ENCODE measurements at regions not wholly inside any gene's neighbourhood (a gene's known extent, or its start where the extent isn't known, plus 50 kb on each side); places are given as distances from the start of the nearest gene placed in this dataset.
"Not testable (repeated sequence)": the region's sequence is repeated elsewhere in the genome, so short reads cannot be mapped to it uniquely, and the experiment has no call there.

DNA sequence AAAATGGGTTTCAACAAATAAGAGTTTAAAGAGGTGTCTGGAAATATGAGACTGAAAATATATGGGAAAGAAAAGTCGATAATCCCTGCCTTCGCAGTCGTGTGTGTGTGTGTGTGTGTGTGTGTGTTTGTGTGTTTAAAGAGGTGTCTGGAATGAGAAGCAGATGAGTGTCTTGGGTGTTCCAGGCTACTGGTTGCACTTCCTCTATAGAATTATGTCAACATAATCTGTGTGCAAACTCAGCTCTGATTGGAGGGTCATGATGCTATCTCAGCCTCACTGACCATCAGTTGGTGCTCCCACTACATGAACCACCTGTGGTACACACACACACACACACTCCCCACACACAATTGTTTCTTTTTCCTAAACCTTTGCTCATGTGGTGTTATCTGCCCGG, 347.3 kb downstream of the NPIPA8 start:
- no peak for DNase-seq (ENCODE audit: low read depth in 2 of 3, low spot score in 2 of 3)

DNA sequence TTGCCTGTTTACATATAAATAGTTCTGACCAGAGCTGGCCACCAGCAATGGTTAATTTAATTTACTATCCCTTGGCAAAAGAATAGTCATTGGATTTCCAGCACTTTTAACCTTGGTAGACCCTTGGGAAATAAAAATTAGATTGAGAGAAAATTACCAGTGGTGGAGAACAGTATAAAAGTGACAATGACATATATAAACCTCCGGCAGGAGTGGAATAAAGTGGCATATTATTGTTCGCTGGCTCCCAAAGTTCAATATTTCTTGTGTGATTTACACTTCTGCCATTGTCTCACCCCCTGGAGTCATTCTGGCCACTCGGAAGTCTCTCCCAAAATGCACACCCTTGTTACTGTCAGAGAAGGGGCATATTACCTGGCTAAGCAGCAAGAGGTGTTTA, 347.7 kb downstream of the NPIPA8 start:
- no peak for DNase-seq (ENCODE audit: low read depth in 2 of 3, low spot score in 2 of 3)

DNA sequence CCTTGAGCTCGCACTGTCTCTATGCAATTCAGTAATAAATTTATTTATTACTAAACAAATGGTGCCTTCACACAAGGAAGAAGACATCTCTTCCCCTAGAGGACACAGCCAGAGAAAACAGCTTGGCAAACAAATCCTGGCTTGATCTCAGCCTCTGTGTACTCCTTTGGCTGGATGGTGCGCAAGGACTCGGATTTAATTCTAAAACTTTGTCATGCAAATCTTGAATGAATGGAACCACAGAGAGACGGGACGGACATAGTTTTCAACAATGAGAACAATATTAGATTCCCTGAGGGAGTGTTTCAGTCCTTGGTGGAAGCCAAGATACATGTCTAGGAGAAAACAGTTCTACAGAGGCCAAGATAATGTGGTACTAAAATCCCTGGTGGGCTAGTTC, 349.5 kb downstream of the NPIPA8 start:
- no peak for DNase-seq (ENCODE audit: low read depth in 2 of 3, low spot score in 2 of 3)

DNA sequence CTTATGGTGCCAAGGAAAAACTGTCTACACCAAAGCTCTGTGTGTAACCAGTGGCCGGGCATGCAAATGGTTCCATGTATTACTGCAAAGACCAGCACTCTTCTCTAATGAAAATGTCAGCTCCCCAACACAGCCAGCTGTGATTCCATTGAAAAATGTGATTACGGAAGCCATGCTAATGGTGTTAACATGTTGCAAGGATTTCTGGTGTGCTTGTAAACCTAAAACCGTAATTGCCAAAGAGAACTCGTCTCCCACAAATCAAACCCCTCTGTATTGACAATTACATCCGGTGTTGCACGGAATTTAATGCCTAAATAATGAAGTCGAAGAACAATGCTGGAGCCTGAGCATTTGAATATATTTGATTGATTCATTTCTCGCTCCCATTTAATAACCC, 351.7 kb downstream of the NPIPA8 start:
- no peak for DNase-seq (ENCODE audit: low read depth in 2 of 3, low spot score in 2 of 3)

DNA sequence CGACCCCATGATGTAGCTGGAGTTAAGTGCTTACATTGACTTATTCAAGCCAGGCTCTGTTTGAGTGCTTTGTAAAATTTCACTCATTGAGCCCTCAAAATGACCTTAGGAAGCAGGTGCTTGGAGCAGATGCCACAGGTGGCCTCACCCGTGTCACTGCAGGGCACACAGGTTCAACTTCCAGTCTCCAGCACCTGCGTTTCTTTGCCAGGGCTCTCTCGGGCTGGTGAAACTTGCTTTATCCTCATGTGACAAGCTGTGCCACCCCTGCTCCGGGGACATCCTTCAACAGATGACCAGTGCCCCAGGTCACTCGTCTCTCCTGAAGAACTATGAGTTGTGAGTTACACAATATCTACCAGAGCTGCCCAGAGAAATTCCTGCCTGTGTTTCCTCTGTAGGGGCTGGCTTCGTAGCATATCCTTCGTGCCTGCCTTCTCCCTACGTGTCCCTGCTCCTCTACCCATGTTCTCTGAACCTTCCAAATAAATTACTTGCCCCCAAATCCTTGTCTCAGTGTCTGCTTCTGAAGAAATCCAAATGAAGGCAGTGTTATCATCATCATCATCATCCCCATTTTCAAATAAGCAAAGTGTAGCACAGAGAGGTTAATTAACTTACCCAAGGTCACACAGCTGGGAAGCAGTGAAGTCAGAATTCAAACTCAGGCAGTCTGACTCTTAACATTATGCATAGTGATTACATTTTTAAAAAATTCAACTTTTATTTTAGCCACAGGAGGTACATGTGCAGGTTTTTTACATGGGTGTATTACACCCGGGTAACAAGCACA, 352.5 kb downstream of the NPIPA8 start:
- no peak for DNase-seq (ENCODE audit: low read depth in 2 of 3, low spot score in 2 of 3)

DNA sequence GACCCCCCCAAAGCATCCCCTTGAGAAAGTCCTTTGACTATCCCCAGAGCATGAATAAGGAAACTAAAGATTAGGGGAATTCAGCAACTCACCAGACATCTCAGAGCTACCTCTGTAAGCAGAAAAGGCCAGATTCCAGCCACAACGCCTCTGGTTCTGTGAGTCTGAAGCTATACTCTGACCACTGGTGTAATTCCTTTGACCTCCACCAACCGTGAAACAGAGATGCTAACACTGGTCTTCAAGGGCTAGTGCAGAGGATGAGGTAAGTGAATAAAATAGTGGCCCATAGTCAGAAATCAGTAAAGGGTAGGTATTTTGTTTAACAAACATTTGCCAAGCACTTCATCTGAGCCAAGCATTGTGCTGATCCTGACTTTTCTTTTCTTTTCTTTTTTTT, 353.4 kb downstream of the NPIPA8 start:
- DNase-seq (ENCODE audit: low read depth in 2 of 3, low spot score in 2 of 3) = no peak

DNA sequence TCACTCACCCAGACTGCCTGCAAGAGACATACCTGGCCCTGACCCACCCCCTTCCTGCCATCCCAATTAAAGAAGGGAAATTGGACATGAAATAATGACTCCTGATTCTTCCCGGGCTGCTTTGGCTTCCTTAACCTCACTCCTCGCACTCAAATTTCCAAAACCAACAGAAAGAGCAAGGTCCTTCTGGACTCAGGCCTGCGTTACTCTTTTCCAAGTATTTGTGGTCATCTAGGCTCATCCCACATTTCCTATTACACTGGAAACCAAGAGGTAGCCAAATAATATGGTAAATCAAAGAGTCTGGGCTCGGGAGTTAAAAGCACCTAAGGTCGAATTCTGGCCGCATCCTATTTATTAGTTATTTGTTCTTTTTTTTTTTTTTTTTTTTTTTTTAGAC, 359.3 kb downstream of the NPIPA8 start:
- no peak for DNase-seq (ENCODE audit: low read depth in 2 of 3, low spot score in 2 of 3)

DNA sequence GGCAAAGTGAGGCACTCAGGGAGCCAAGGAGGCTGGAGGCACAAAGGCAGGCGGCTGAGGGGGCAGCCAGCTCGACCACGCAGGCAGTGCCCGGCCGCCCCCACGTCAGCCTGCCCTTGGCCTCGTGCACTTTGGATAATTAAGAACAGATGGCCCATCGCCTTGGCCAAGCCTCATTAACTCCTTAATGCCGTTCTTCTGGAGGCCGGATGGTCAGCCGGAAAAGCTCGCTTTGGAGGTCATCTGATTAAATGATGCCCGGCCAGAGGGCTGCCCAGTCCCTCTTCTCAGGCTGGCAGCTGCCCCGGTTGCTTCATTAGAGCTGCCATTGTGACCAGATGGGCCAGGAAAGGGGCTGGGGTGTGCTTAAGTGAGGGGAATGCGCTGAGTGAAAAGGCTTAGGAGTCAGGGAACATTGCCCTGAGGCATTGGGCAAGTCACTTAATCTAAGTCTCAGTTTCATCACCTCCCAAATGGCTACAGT, 364.0 kb downstream of the NPIPA8 start:
- no peak for DNase-seq (ENCODE audit: low read depth in 2 of 3, low spot score in 2 of 3)

DNA sequence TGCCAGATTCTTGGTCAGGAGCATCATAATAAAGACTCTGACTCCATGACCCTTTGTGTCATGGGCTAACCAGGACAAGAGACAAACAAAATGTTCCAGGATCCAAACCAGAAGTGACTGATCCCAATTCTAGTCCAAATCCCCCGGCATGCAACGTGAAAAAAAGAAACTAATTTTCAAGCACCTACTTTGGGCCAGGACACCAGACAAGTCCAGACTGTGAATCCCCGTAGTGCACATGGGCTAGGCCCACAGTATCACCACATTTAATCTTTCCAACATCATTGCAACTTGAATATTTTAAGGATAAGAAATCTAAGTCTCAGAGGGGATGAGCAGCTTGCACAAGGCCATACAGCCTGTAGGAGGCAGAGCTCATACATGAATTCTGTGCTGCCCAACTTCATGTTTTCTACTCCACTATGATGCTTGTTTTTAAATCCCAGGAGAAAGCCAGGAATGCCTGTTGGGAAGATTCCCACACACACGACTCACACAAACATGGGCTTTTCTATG, 365.7 kb downstream of the NPIPA8 start:
- DNase-seq (ENCODE audit: low read depth in 2 of 3, low spot score in 2 of 3) = no peak

DNA sequence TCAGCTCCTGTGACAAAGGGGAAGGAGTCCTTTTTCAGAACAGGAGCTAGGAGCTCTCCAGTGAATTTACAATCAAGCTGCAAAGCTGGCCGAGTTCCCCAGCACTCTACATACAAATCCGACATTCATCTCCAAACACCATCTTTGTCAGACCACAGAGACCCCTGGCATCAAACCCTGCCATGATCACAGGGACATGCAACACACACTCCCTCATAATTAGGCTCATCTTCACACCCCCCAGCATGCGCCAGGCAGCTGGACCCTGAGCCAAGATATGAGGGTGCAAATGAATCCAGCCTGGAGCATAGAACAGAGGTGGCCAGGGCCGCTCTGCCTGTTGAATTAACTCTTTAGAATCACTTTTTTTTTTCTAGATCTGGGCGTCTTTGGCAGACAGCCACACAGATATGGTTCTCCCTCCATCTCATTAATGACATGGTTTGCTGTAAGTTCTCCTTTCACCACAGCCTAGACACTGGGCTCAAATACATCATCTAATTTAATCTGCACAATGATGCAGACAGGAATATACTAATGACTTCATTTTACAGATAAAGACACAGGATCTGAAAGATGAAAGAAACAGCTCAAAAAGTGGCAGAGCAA, 366.3 kb downstream of the NPIPA8 start:
- DNase-seq (ENCODE audit: low read depth in 2 of 3, low spot score in 2 of 3) = no peak

DNA sequence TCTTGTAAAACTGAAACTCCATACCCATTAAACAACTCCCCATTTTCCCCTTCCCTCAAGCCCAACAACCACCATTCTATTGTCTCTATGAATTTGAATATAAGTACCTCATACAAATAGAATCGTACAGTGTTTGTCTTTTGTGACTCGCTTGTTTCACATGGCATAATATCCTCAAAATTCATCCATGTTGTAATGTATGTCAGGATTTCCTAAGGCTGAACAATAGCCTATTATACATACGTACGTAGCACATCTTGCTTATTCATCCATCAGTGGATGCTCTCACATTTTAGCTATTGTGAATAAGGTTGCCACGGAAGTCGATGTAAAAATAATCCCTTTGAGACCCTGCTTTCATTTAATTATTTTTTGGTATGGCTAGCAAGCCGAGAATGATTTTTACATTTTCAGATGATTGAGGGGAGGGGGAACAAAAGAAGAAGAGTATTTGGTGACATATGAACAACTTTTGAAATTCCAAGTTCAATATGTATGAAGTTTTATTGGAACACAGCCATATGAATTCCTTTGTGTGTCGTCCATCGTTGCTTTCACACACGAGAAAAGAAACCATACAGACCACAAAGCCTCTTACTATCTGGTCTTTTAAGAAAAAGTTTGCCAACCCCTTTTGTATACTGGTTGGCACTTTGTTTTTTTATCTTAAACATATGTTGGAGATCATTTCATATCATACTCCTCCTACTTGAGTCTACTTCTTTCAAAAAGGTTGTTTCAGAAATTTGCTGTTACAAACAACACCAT, 371.2 kb downstream of the NPIPA8 start:
- DNase-seq (ENCODE audit: low read depth in 2 of 3, low spot score in 2 of 3) = no peak

DNA sequence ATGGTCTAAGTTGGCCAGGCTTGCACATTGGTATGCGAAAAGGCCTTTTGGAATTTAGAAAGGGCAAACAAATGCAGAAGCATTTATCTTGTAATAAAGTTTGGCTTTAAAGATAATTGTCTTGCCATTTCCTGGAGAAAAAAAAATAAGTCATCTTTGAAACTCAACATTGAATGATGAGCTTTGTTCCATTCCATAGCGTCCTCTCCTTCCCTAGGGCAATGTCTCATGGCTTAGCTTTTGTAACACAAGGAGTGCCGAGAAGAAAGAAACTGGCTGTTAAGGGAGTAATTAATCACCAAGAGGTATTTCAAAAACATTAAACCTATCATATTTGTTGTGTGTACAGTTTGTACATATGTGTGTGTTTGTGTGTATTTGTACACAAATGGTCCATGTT, 372.3 kb downstream of the NPIPA8 start:
- DNase-seq (ENCODE audit: low read depth in 2 of 3, low spot score in 2 of 3) = no peak

DNA sequence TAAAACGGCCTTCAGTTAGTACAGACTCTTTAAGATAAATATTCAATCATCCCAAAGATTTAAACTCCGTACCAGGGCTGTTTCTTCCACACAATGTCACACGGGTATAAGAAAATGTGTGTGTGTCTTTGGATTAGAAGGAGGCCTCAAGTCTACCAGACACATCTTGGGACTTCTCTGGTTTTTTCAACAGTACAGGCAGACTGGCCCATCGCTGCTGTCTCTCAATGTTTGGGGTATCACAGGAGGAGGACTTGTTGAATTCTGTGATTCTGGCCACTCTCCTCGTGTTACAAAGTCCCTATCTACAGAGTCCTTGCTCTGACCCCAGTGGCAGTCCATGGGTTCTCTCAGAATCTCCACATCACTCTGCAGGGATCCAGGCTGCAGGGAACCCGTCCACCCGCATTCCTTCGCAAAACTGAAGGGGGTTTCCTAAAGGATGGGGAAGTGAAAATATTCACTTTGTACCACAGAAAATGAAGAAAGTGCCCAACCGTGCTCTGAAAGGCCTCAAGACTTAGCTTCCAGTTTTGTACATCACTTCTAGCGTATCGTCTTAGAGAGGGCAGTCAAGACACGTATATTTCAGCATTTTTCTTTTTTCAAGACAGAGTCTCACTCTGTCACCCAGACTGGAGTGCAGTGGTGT, 373.2 kb downstream of the NPIPA8 start:
- no peak for DNase-seq (ENCODE audit: low read depth in 2 of 3, low spot score in 2 of 3)

DNA sequence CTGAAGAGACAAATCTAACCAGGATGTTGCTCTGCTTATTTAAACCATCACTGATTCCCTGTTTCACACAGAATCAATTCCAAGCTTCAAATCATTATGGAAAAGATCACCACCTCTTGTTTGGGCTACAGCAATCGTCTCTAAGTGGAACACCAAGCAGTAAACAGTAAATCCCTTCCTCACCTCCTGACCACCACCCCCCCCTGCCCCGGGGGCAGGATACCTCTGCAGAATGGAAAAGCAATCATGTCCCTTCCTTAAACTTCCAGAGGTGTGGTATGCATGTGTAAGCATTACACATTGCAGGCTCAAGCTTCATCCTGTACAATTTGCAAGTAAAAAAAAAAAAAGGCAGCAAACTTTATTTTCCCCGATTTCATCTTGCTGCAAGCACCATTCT, 373.8 kb downstream of the NPIPA8 start:
- no peak for DNase-seq (ENCODE audit: low read depth in 2 of 3, low spot score in 2 of 3)

DNA sequence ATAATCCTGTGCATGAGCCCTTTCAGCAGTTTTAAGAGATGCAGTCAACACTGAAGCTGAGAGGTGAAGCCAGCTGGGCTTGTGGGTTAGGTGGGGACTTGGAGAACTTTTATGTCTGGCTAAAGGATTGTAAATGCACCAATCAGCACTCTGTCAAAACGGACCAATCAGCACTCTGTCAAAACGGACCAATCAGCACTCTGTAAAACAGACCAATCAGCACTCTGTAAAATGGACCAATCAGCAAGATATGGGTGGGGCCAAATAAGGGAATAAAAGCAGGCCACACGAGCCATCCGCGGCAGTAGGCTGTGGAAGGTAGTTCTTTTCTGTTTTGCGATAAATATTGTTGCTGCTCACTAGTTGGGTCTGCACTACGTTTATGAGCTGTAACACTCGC, 374.7 kb downstream of the NPIPA8 start:
- not testable (repeated sequence) for DNase-seq (ENCODE audit: low read depth in 2 of 3, low spot score in 2 of 3)

DNA sequence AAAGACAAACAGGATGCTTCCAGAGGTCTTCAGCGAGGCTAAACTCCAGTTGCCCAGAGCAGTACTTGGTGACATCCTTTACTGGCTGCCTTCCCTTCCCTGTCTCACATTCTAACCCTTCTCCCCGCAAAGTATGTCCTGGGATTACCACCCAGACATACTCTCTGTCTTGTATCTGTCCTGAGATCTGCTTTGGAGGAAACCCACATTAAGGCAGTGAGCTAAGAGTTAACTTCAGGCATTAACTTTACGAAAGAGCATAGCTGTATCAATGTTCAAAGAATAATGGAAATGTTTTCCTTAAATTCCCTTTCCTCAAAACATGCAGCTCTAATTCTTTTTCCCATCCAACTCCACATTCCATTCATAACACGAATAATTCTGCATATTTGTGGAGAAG, 385.2 kb downstream of the NPIPA8 start:
- no peak for DNase-seq (ENCODE audit: low read depth in 2 of 3, low spot score in 2 of 3)

DNA sequence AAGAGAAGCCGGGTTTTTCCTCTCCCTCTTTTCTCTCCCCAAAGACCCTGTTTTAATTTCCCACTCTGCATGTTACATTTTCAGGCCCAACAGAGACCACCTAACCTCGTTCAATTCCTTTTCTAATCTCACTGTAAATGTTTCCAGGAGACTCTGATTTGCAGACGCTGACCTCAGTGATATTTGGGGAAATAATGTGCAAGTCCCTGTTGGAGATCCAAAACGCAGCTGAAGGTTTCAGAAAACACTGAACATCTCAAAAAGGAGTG, 386.6 kb downstream of the NPIPA8 start:
- no peak for DNase-seq (ENCODE audit: low read depth in 2 of 3, low spot score in 2 of 3)

DNA sequence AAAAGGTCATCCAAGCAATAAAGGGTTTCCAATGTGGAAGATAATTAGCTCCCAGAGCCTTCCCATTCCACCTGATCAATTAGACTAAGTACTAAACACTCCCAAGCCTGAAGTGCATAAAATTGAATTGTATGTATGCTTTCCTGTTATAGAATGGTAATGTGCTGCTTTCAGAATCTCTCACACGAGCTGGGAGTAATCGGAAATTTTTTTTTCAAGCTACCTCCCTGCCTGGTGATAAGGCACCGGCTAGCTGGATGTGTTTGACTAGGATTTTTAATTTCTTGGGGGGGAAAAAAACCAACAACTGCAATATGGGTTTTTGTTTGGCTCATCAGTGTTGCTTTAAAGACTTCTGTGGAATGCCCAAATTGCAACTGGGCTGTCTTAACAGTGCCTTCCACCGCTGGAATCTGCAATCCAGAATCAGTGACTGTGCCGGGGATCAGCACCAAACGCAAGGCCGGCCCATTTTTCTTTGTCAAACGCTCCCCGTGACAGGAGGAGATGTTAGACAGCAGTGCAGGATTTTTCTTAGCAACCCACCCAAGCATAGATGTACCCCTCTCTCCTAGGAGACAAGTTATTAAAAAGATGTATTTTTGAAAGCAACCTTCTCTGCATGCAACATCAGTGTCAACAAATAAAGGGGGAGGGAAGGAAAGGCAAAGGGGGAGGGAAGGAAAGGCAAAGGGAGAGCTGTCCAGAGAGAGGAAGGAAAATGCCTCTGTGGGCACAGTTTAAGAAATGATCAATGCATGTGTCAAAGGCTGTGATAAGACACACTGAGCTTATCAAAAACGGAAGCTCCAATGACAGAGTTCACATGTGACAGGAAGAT, 387.2 kb downstream of the NPIPA8 start:
- peak in 2 of 3 donors; percentile 11 to 28 for DNase-seq (ENCODE audit: low read depth in 2 of 3, low spot score in 2 of 3)

DNA sequence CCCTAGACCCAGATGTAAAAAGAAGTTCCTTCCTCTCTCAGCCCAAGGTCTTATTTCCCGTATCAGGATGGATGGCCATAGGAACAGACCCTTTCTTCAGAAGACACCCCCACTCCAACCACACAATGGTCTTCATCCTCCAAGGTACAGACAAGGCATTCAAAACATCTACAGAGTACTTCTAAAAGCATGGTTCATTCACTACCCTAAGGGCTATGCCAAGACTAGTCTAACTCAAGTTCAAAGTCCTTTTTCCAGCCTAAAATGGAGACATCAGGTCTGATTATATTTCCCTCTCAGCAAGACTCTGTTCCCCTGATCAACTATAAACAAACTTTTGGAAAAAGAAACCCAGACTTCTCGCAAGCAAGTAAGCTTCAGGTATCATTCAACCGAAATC, 388.9 kb downstream of the NPIPA8 start:
- no peak for DNase-seq (ENCODE audit: low read depth in 2 of 3, low spot score in 2 of 3)

DNA sequence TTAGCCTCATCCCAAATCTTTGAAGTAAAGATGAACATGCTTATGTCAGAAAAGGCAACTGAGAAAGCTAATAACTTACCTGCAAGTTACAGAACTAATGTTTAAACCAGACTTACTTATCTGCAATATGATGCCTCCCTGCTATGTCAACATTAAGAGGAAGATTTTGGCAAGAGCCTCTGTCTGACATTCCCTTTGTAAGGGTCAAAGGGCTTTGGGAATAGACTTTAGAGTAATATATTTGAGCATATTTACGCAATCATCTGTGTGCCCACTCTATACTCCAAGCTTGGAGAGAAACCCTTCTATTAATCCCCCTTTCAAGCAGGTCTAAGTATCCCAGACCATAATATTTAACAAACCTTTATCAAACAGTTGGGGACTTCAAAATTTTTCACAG, 389.4 kb downstream of the NPIPA8 start:
- DNase-seq (ENCODE audit: low read depth in 2 of 3, low spot score in 2 of 3) = no peak
